ENCODE measurements at regions not wholly inside any gene's neighbourhood (a gene's known extent, or its start where the extent isn't known, plus 50 kb on each side); places are given as distances from the start of the nearest gene placed in this dataset.
"Not testable (repeated sequence)": the region's sequence is repeated elsewhere in the genome, so short reads cannot be mapped to it uniquely, and the experiment has no call there.

GRCh38 chr3:95587641-95588040, 1226.8 kb upstream of the EPHA6 start:
- not testable (repeated sequence) for TF ChIP-seq POLR2AphosphoS5 (IDR thresholded peaks at IDR 0.05); POLR2A (IDR thresholded peaks at IDR 0.05; ENCODE audit: low read depth); EP300 (IDR thresholded peaks at IDR 0.05)
- TF ChIP-seq, protein P1, sequence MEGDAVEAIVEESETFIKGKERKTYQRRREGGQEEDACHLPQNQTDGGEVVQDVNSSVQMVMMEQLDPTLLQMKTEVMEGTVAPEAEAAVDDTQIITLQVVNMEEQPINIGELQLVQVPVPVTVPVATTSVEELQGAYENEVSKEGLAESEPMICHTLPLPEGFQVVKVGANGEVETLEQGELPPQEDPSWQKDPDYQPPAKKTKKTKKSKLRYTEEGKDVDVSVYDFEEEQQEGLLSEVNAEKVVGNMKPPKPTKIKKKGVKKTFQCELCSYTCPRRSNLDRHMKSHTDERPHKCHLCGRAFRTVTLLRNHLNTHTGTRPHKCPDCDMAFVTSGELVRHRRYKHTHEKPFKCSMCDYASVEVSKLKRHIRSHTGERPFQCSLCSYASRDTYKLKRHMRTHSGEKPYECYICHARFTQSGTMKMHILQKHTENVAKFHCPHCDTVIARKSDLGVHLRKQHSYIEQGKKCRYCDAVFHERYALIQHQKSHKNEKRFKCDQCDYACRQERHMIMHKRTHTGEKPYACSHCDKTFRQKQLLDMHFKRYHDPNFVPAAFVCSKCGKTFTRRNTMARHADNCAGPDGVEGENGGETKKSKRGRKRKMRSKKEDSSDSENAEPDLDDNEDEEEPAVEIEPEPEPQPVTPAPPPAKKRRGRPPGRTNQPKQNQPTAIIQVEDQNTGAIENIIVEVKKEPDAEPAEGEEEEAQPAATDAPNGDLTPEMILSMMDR (IDR thresholded peaks at IDR 0.05): not testable (repeated sequence)
